ENCODE measurements at regions not wholly inside any gene's neighbourhood (a gene's known extent, or its start where the extent isn't known, plus 50 kb on each side); places are given as distances from the start of the nearest gene placed in this dataset.

DNA sequence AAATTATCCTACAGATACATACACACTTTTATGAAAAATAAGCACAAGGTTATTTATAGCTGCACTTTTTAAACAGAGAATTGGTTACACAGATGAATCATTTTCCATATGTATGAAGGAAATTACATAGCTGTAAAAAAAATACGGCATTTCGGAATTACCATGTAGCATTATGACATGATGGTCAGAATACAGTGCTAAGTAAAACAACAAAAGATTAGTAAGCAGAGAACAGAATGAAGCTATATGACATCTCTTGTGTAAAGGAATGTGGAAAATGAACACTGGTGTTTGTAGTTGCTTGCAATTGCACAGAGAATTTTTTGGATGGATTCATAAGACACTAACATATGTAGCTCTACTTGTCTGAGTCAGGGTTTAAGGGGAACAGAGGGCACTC lies 1222.0 kb upstream of the PRKX start:
- TF ChIP-seq, protein P1, sequence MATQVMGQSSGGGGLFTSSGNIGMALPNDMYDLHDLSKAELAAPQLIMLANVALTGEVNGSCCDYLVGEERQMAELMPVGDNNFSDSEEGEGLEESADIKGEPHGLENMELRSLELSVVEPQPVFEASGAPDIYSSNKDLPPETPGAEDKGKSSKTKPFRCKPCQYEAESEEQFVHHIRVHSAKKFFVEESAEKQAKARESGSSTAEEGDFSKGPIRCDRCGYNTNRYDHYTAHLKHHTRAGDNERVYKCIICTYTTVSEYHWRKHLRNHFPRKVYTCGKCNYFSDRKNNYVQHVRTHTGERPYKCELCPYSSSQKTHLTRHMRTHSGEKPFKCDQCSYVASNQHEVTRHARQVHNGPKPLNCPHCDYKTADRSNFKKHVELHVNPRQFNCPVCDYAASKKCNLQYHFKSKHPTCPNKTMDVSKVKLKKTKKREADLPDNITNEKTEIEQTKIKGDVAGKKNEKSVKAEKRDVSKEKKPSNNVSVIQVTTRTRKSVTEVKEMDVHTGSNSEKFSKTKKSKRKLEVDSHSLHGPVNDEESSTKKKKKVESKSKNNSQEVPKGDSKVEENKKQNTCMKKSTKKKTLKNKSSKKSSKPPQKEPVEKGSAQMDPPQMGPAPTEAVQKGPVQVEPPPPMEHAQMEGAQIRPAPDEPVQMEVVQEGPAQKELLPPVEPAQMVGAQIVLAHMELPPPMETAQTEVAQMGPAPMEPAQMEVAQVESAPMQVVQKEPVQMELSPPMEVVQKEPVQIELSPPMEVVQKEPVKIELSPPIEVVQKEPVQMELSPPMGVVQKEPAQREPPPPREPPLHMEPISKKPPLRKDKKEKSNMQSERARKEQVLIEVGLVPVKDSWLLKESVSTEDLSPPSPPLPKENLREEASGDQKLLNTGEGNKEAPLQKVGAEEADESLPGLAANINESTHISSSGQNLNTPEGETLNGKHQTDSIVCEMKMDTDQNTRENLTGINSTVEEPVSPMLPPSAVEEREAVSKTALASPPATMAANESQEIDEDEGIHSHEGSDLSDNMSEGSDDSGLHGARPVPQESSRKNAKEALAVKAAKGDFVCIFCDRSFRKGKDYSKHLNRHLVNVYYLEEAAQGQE (IDR thresholded peaks at IDR 0.05; ENCODE audit: insufficient read depth in 1 of 2, low read depth in 2 of 2, low read length in 2 of 2): no peak
- no peak for TF ChIP-seq TAF1 (IDR thresholded peaks at IDR 0.05; ENCODE audit: borderline replicate concordance, insufficient read depth, low read length)
- TF ChIP-seq SIN3A (IDR thresholded peaks at IDR 0.05; ENCODE audit: borderline replicate concordance, insufficient read depth, low read length): no peak
- no peak for TF ChIP-seq FOXP2 (optimal IDR thresholded peaks at IDR 0.05; ENCODE audit: borderline replicate concordance, extremely low read depth, extremely low read length, insufficient read depth)
- TF ChIP-seq POLR2AphosphoS5 (IDR thresholded peaks at IDR 0.05; ENCODE audit: low read depth, low read length): no peak

DNA sequence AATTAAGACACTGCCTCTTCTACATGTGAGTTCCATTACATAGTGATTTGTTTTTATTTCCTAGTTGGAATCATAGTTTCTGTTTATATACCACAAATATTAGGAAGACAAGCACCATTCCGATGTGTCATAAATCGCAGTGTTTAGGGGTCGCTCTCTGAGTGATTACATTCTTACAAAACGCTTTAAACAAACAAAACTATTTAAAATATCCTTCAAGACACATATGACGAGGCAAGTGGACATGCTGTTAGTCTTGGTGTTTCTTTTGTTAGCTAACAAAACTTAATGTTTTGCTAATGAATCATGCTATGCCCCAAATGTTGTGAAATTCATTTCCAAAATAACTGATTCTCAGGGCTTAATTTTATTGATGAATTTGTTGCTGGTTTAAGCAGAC lies 1219.3 kb upstream of the PRKX start:
- TF ChIP-seq SIN3A (IDR thresholded peaks at IDR 0.05; ENCODE audit: borderline replicate concordance, insufficient read depth, low read length): no peak
- no peak for TF ChIP-seq TAF1 (IDR thresholded peaks at IDR 0.05; ENCODE audit: borderline replicate concordance, insufficient read depth, low read length)
- TF ChIP-seq POLR2AphosphoS5 (IDR thresholded peaks at IDR 0.05; ENCODE audit: low read depth, low read length): no peak
- no peak for TF ChIP-seq FOXP2 (optimal IDR thresholded peaks at IDR 0.05; ENCODE audit: borderline replicate concordance, extremely low read depth, extremely low read length, insufficient read depth)
- TF ChIP-seq, protein P1 (IDR thresholded peaks at IDR 0.05; ENCODE audit: insufficient read depth in 1 of 2, low read depth in 2 of 2, low read length in 2 of 2): no peak

DNA sequence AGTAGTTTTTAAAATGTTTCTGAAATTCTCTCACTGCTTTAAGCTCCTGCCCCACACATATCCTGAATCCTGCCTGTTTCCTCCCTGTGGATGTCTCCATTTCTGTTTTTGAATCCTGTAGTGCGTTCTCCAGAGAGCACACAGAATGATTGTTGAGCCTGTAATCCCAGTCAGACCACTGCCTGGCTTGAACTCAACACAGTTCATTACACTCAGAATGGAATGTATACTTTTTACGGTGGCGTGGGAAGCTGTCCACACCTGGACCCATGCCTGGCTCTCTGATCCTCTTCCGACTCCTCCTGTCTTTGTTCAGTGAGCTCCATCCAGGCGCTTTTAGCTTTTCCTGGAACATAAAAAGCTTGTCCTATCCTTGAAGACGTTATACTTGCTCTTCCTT lies 1217.0 kb upstream of the PRKX start:
- TF ChIP-seq TAF1 (IDR thresholded peaks at IDR 0.05; ENCODE audit: borderline replicate concordance, insufficient read depth, low read length) (no peak), SIN3A (IDR thresholded peaks at IDR 0.05; ENCODE audit: borderline replicate concordance, insufficient read depth, low read length) (no peak), POLR2AphosphoS5 (IDR thresholded peaks at IDR 0.05; ENCODE audit: low read depth, low read length) (no peak), FOXP2 (optimal IDR thresholded peaks at IDR 0.05; ENCODE audit: borderline replicate concordance, extremely low read depth, extremely low read length, insufficient read depth) (no peak)
- TF ChIP-seq, protein P1 (IDR thresholded peaks at IDR 0.05; ENCODE audit: insufficient read depth in 1 of 2, low read depth in 2 of 2, low read length in 2 of 2): no peak

DNA sequence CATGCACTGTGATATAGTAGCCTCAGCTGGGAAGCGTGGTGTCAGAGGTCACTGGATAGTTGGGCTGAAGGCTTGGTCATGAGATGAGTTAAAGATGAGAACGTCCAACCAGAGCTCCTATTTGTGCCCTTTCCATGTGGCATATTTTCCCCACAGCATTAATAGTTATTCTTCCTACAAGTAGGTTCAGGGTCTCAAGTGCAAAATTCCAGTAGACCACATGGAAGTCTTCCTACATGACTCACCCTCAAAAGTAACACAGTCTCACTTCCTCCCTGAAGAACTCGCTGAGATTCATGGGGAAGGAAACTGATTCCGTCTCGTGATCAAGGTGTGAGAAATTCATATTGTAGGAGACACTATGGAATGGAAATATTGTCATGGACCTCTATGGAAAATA lies 1212.5 kb upstream of the PRKX start:
- TF ChIP-seq FOXP2 (optimal IDR thresholded peaks at IDR 0.05; ENCODE audit: borderline replicate concordance, extremely low read depth, extremely low read length, insufficient read depth): no peak
- TF ChIP-seq POLR2AphosphoS5 (IDR thresholded peaks at IDR 0.05; ENCODE audit: low read depth, low read length): no peak
- TF ChIP-seq TAF1 (IDR thresholded peaks at IDR 0.05; ENCODE audit: borderline replicate concordance, insufficient read depth, low read length): no peak
- TF ChIP-seq, protein P1 (IDR thresholded peaks at IDR 0.05; ENCODE audit: insufficient read depth in 1 of 2, low read depth in 2 of 2, low read length in 2 of 2): no peak

DNA sequence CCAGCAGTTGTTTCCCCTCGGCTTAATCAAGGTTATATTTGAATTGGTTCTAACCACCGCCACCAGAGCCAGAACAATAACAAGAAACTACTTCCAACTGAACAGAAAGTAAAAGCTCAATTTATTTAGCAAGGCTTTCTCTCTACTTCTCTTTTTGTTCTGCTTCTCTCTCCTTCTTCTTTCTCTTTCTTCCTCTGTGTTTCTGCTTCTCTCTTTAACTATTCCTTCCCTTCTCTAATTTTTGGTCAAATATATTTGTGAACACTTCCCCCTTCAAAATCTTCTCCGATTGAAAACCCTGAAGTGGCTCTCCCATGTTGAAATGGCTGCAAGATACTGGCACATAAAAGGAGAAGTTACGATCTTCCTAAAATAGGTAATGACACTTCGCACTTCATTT lies 1195.9 kb upstream of the PRKX start:
- TF ChIP-seq FOXP2 (optimal IDR thresholded peaks at IDR 0.05; ENCODE audit: borderline replicate concordance, extremely low read depth, extremely low read length, insufficient read depth) (no peak), POLR2AphosphoS5 (IDR thresholded peaks at IDR 0.05; ENCODE audit: low read depth, low read length) (no peak), TAF1 (IDR thresholded peaks at IDR 0.05; ENCODE audit: borderline replicate concordance, insufficient read depth, low read length) (no peak), SIN3A (IDR thresholded peaks at IDR 0.05; ENCODE audit: borderline replicate concordance, insufficient read depth, low read length) (no peak)
- TF ChIP-seq, protein P1 (IDR thresholded peaks at IDR 0.05; ENCODE audit: insufficient read depth in 1 of 2, low read depth in 2 of 2, low read length in 2 of 2): no peak

Measured in PFSK-1 (cell line).